ENCODE measurements at regions not wholly inside any gene's neighbourhood (a gene's known extent, or its start where the extent isn't known, plus 50 kb on each side); places are given as distances from the start of the nearest gene placed in this dataset.
"Not testable (repeated sequence)": the region's sequence is repeated elsewhere in the genome, so short reads cannot be mapped to it uniquely, and the experiment has no call there.

GRCh38 chr22:11620921-11621762 lies 3906.8 kb upstream of the OR11H1 start:
- H3K4me1 ChIP-seq (ENCODE audit: control insufficient read depth, insufficient read depth, low read length); H3K36me3 ChIP-seq (ENCODE audit: control insufficient read depth, insufficient read depth, low read length); H3K4me3 ChIP-seq (ENCODE audit: low read depth, low read length); H3K27ac ChIP-seq (ENCODE audit: low read depth, low read length); H3K27me3 ChIP-seq (ENCODE audit: control insufficient read depth, insufficient read depth, low read length); H3K9ac ChIP-seq (ENCODE audit: low read length): not testable (repeated sequence)
- peaks cover 81% of the 10 kb centered on the region for H3K9me3 ChIP-seq (ENCODE audit: control insufficient read depth, insufficient read depth, low read depth, low read length)

GRCh38 chr22:11622774-11623173 lies 3905.2 kb upstream of the OR11H1 start:
- H3K27ac ChIP-seq (ENCODE audit: low read depth, low read length); H3K36me3 ChIP-seq (ENCODE audit: control insufficient read depth, insufficient read depth, low read length); H3K4me1 ChIP-seq (ENCODE audit: control insufficient read depth, insufficient read depth, low read length); H3K9ac ChIP-seq (ENCODE audit: low read length); H3K4me3 ChIP-seq (ENCODE audit: low read depth, low read length); H3K27me3 ChIP-seq (ENCODE audit: control insufficient read depth, insufficient read depth, low read length): not testable (repeated sequence)
- peaks cover 80% of the 10 kb centered on the region for H3K9me3 ChIP-seq (ENCODE audit: control insufficient read depth, insufficient read depth, low read depth, low read length)

GRCh38 chr22:11625711-11626421 lies 3902.1 kb upstream of the OR11H1 start:
- peaks cover 85% of the 10 kb centered on the region for H3K9me3 ChIP-seq (ENCODE audit: control insufficient read depth, insufficient read depth, low read depth, low read length)
- H3K4me3 ChIP-seq (ENCODE audit: low read depth, low read length); H3K27me3 ChIP-seq (ENCODE audit: control insufficient read depth, insufficient read depth, low read length); H3K4me1 ChIP-seq (ENCODE audit: control insufficient read depth, insufficient read depth, low read length); H3K27ac ChIP-seq (ENCODE audit: low read depth, low read length); H3K9ac ChIP-seq (ENCODE audit: low read length); H3K36me3 ChIP-seq (ENCODE audit: control insufficient read depth, insufficient read depth, low read length): not testable (repeated sequence)

- no peaks in the 10 kb centered on the region for H3K4me1 ChIP-seq (ENCODE audit: control insufficient read depth, insufficient read depth, low read length)
- H3K9ac ChIP-seq (ENCODE audit: low read length): no peak overlapping the region
- peaks cover 83% of the 10 kb centered on the region for H3K9me3 ChIP-seq (ENCODE audit: control insufficient read depth, insufficient read depth, low read depth, low read length)
- H3K27ac ChIP-seq (ENCODE audit: low read depth, low read length): no peak overlapping the region
- H3K36me3 ChIP-seq (ENCODE audit: control insufficient read depth, insufficient read depth, low read length): no peaks in the 10 kb centered on the region
- no peak overlapping the region for H3K4me3 ChIP-seq (ENCODE audit: low read depth, low read length)
- no peaks in the 10 kb centered on the region for H3K27me3 ChIP-seq (ENCODE audit: control insufficient read depth, insufficient read depth, low read length)
Measured at GRCh38 chr22:11626422-11626773, 3901.6 kb upstream of the OR11H1 start.

GRCh38 chr22:11627036-11627435 lies 3901.0 kb upstream of the OR11H1 start:
- not testable (repeated sequence) for H3K4me3 ChIP-seq (ENCODE audit: low read depth, low read length); H3K27ac ChIP-seq (ENCODE audit: low read depth, low read length); H3K36me3 ChIP-seq (ENCODE audit: control insufficient read depth, insufficient read depth, low read length); H3K4me1 ChIP-seq (ENCODE audit: control insufficient read depth, insufficient read depth, low read length); H3K9ac ChIP-seq (ENCODE audit: low read length); H3K27me3 ChIP-seq (ENCODE audit: control insufficient read depth, insufficient read depth, low read length)
- peaks cover 77% of the 10 kb centered on the region for H3K9me3 ChIP-seq (ENCODE audit: control insufficient read depth, insufficient read depth, low read depth, low read length)

GRCh38 chr22:11627436-11627797 lies 3900.6 kb upstream of the OR11H1 start:
- Histone ChIP-seq H3K4me3 (ENCODE audit: low read depth, low read length) (no peak overlapping the region), H3K36me3 (ENCODE audit: control insufficient read depth, insufficient read depth, low read length) (no peaks in the 10 kb centered on the region), H3K9me3 (ENCODE audit: control insufficient read depth, insufficient read depth, low read depth, low read length) (peaks cover 77% of the 10 kb centered on the region), H3K27me3 (ENCODE audit: control insufficient read depth, insufficient read depth, low read length) (no peaks in the 10 kb centered on the region), H3K27ac (ENCODE audit: low read depth, low read length) (no peak overlapping the region), H3K4me1 (ENCODE audit: control insufficient read depth, insufficient read depth, low read length) (no peaks in the 10 kb centered on the region), H3K9ac (ENCODE audit: low read length) (no peak overlapping the region)

GRCh38 chr22:11627798-11628650 lies 3900.0 kb upstream of the OR11H1 start:
- H3K27ac ChIP-seq (ENCODE audit: low read depth, low read length): no peak overlapping the region
- H3K9me3 ChIP-seq (ENCODE audit: control insufficient read depth, insufficient read depth, low read depth, low read length): peaks cover 75% of the 10 kb centered on the region
- no peaks in the 10 kb centered on the region for H3K27me3 ChIP-seq (ENCODE audit: control insufficient read depth, insufficient read depth, low read length)
- H3K4me1 ChIP-seq (ENCODE audit: control insufficient read depth, insufficient read depth, low read length): no peaks in the 10 kb centered on the region
- H3K36me3 ChIP-seq (ENCODE audit: control insufficient read depth, insufficient read depth, low read length): no peaks in the 10 kb centered on the region
- H3K4me3 ChIP-seq (ENCODE audit: low read depth, low read length): no peak overlapping the region
- H3K9ac ChIP-seq (ENCODE audit: low read length): no peak overlapping the region

GRCh38 chr22:11628651-11629511 lies 3899.1 kb upstream of the OR11H1 start:
- Histone ChIP-seq H3K4me1 (ENCODE audit: control insufficient read depth, insufficient read depth, low read length) (no peaks in the 10 kb centered on the region), H3K9me3 (ENCODE audit: control insufficient read depth, insufficient read depth, low read depth, low read length) (peaks cover 67% of the 10 kb centered on the region), H3K9ac (ENCODE audit: low read length) (no peak overlapping the region), H3K4me3 (ENCODE audit: low read depth, low read length) (no peak overlapping the region), H3K27ac (ENCODE audit: low read depth, low read length) (no peak overlapping the region), H3K36me3 (ENCODE audit: control insufficient read depth, insufficient read depth, low read length) (no peaks in the 10 kb centered on the region), H3K27me3 (ENCODE audit: control insufficient read depth, insufficient read depth, low read length) (no peaks in the 10 kb centered on the region)

GRCh38 chr22:11629661-11630385 lies 3898.2 kb upstream of the OR11H1 start:
- H3K36me3 ChIP-seq (ENCODE audit: control insufficient read depth, insufficient read depth, low read length): no peaks in the 10 kb centered on the region
- H3K4me1 ChIP-seq (ENCODE audit: control insufficient read depth, insufficient read depth, low read length): no peaks in the 10 kb centered on the region
- H3K27me3 ChIP-seq (ENCODE audit: control insufficient read depth, insufficient read depth, low read length): no peaks in the 10 kb centered on the region
- H3K4me3 ChIP-seq (ENCODE audit: low read depth, low read length): no peak overlapping the region
- H3K9me3 ChIP-seq (ENCODE audit: control insufficient read depth, insufficient read depth, low read depth, low read length): peaks cover 59% of the 10 kb centered on the region
- H3K27ac ChIP-seq (ENCODE audit: low read depth, low read length): no peak overlapping the region
- no peak overlapping the region for H3K9ac ChIP-seq (ENCODE audit: low read length)
